Caki2 (cell line): ENCODE measurements at regions not wholly inside any gene's neighbourhood (a gene's known extent, or its start where the extent isn't known, plus 50 kb on each side); places are given as distances from the start of the nearest gene placed in this dataset.

ENCODE experiments used
- DNase-seq: peaks from one replicate; pipeline ENCODE4 v3.0.0-alpha.2; 2015; ENCODE audit warnings: low read depth
- in situ Hi-C: cut with HindIII; loops from 2 replicates; pipeline ENCODE4 v1.10.0; 2016; ENCODE audit warnings: low sequenced_read_pairs, low pct_unique_long_range_greater_than_20kb, mixed read lengths

GRCh38 chr7:31284106-31284505, 56.4 kb downstream of the NEUROD6 start:
- in situ Hi-C loops = no loop called here
- no peak for DNase-seq

- DNase-seq = no peak
- in situ Hi-C loops = no loop called here
Observed at GRCh38 chr7:31271641-31272405, 68.7 kb downstream of the NEUROD6 start.

GRCh38 chr7:31267486-31267885, 73.0 kb downstream of the NEUROD6 start:
- in situ Hi-C loops = no loop called here
- no peak for DNase-seq

- in situ Hi-C loops = no loop called here
- no peak for DNase-seq
Observed at GRCh38 chr7:31263338-31263737, 77.2 kb downstream of the NEUROD6 start.

- in situ Hi-C loops = no loop called here
- no peak for DNase-seq
Observed at GRCh38 chr7:31261341-31261740, 79.2 kb downstream of the NEUROD6 start.

- DNase-seq = no peak
- in situ Hi-C loops = no loop called here
Observed at GRCh38 chr7:31260851-31261250, 79.7 kb downstream of the NEUROD6 start.

GRCh38 chr7:31258391-31258790, 82.1 kb downstream of the NEUROD6 start:
- in situ Hi-C loops = no loop called here
- DNase-seq = no peak

- in situ Hi-C loops = no loop called here
Observed at GRCh38 chr7:31256506-31256905, 84.0 kb downstream of the NEUROD6 start.

GRCh38 chr7:31254926-31255325, 85.6 kb downstream of the NEUROD6 start:
- in situ Hi-C loops = no loop called here

More at GRCh38 chr7:31256506-31256905, 84.0 kb downstream of the NEUROD6 start:
- DNase-seq = no peak

GRCh38 chr7:31253532-31253931, 87.0 kb downstream of the NEUROD6 start:
- DNase-seq = no peak

More at GRCh38 chr7:31254926-31255325, 85.6 kb downstream of the NEUROD6 start:
- peak; percentile 2 for DNase-seq

GRCh38 chr7:31251441-31251840, 89.1 kb downstream of the NEUROD6 start:
- DNase-seq = no peak
- in situ Hi-C loops = no loop called here

More at GRCh38 chr7:31253532-31253931, 87.0 kb downstream of the NEUROD6 start:
- in situ Hi-C loops = no loop called here

GRCh38 chr7:31249671-31250070, 90.9 kb downstream of the NEUROD6 start:
- no peak for DNase-seq
- in situ Hi-C loops = no loop called here

- DNase-seq = no peak
- in situ Hi-C loops = no loop called here
Observed at GRCh38 chr7:31236868-31237267, 103.7 kb downstream of the NEUROD6 start.

GRCh38 chr7:31234836-31235605, 105.5 kb downstream of the NEUROD6 start:
- no peak for DNase-seq

GRCh38 chr7:31228957-31229356, 111.6 kb downstream of the NEUROD6 start:
- in situ Hi-C loops = no loop called here
- no peak for DNase-seq

More at GRCh38 chr7:31234836-31235605, 105.5 kb downstream of the NEUROD6 start:
- in situ Hi-C loops = no loop called here

- DNase-seq = no peak
- in situ Hi-C loops = no loop called here
Observed at GRCh38 chr7:31214751-31215150, 125.8 kb downstream of the NEUROD6 start.

GRCh38 chr7:31211281-31211680, 129.2 kb downstream of the NEUROD6 start:
- no peak for DNase-seq
- in situ Hi-C loops = no loop called here

GRCh38 chr7:31204071-31204470, 136.5 kb downstream of the NEUROD6 start:
- no peak for DNase-seq
- in situ Hi-C loops = no loop called here

GRCh38 chr7:31203551-31203950, 137.0 kb downstream of the NEUROD6 start:
- DNase-seq = no peak
- in situ Hi-C loops = no loop called here
